HepG2 (cell line): ENCODE measurements at regions not wholly inside any gene's neighbourhood (a gene's known extent, or its start where the extent isn't known, plus 50 kb on each side); places are given as distances from the start of the nearest gene placed in this dataset.

Experiments used
- ATAC-seq: fragments of 200-7000 bp; cut with Tn5 transposase; 3 replicates; pipeline ENCODE4 v1.9.1; 2020; ENCODE audit warnings: mild to moderate bottlenecking, moderate library complexity
- BruUV-seq: library from RNA; stranded (reverse); fragments of 400-500 nt; replicated peaks from 2 replicates; lab custom pipeline; 2021; lab: Mats Ljungman, UMichigan
- CTCF ChIA-PET: fragments of 300-600 bp; formaldehyde crosslinking; extraction: SDS; loops from one replicate; lab custom pipeline; 2021; ENCODE audit warnings: low total read pairs, inconsistent platforms, low intra/inter-chr PET ratio; lab: Yijun Ruan, JAX
- POLR2A ChIA-PET: fragments of 350-600 bp; sonication (Branson Sonifier 250); formaldehyde crosslinking; loops from one replicate; lab custom pipeline; 2020; ENCODE audit warnings: antibody characterized with exemption, inconsistent platforms; lab: Yijun Ruan, JAX
- DNase-seq: peaks from one replicate; pipeline ENCODE4 v3.0.0-alpha.2; 2015; ENCODE audit warnings: low spot score
- FAIRE-seq: peaks from 3 replicates; lab custom pipeline; 2011; peaks lifted over from hg19 to GRCh38; lab: Jason Lieb, UNC
- H2AFZ ChIP-seq: one replicate; pipeline ENCODE4 v1.6.1; 2011; ENCODE audit warnings: low read length, inconsistent platforms
- H3K27ac ChIP-seq: fragments of 300-600 bp; 3 replicates; pipeline ENCODE4 v1.8.0; 2011; ENCODE audit warnings: mixed run types, mild to moderate bottlenecking, mixed read lengths, low read length, inconsistent platforms; ENCODE audit not compliant: insufficient read depth; ENCODE audit errors: extremely low read length
- H3K27me3 ChIP-seq, 2 experiments: fragments of 200-600 bp in 1 of 2; 2 replicates in 1 of 2; 3 replicates in 1 of 2; pipeline versions ENCODE4 v1.6.0 to v1.8.0; 2011; ENCODE audit warnings: low read length in 2 of 2, mild to moderate bottlenecking in 2 of 2, moderate library complexity in 2 of 2, inconsistent platforms in 1 of 2; ENCODE audit not compliant: insufficient read depth in 2 of 2, control insufficient read depth in 1 of 2
- H3K36me3 ChIP-seq, 2 experiments: fragments of 200-600 bp in 1 of 2; replicated peaks in 1 of 2; 2 replicates in 1 of 2; 3 replicates in 1 of 2; pipeline versions ENCODE4 v1.5.1 to v1.8.0; 2011; ENCODE audit warnings: low read length in 2 of 2, inconsistent platforms in 1 of 2; ENCODE audit not compliant: insufficient read depth in 2 of 2, control insufficient read depth in 1 of 2
- H3K4me1 ChIP-seq: 2 replicates; pipeline ENCODE4 v1.5.1; 2012; ENCODE audit warnings: low read length, inconsistent platforms; ENCODE audit not compliant: insufficient read depth
- H3K4me2 ChIP-seq: 2 replicates; pipeline ENCODE4 v1.6.0; 2011; ENCODE audit warnings: low read depth, low read length, inconsistent platforms
- H3K4me3 ChIP-seq, 3 experiments: fragments of 200-600 bp in 1 of 3; sonication (generic), shearing (Covaris generic) in 1 of 3; replicated peaks in 1 of 3; 2 replicates each; pipeline ENCODE4 v1.5.1; 2011 to 2016; ENCODE audit warnings: low read length in 3 of 3, inconsistent platforms in 2 of 3, low read depth in 2 of 3, mild to moderate bottlenecking in 2 of 3, control low read depth in 1 of 3, mixed read lengths in 1 of 3; ENCODE audit not compliant: insufficient read depth in 1 of 3
- H3K79me2 ChIP-seq: one replicate; pipeline ENCODE4 v1.6.1; 2011; ENCODE audit warnings: low read length, inconsistent platforms; ENCODE audit not compliant: insufficient read depth
- H3K9ac ChIP-seq: 2 replicates; pipeline ENCODE4 v1.6.0; 2011; ENCODE audit warnings: mild to moderate bottlenecking, low read depth, low read length, inconsistent platforms; ENCODE audit not compliant: insufficient read depth
- H3K9me3 ChIP-seq: 2 replicates; pipeline ENCODE4 v1.5.1; 2012; ENCODE audit warnings: mild to moderate bottlenecking, low read length
- H4K20me1 ChIP-seq: 2 replicates; pipeline ENCODE4 v1.6.0; 2011; ENCODE audit warnings: inconsistent platforms, mild to moderate bottlenecking, low read length, moderate library complexity; ENCODE audit not compliant: insufficient read depth
- CREM ChIP-seq, 2 experiments: sonication (generic) in 1 of 2; formaldehyde crosslinking in 1 of 2; IDR thresholded peaks; 2 replicates each; pipeline versions ENCODE4 v1.4.0 to v1.6.1; 2016 to 2020; ENCODE audit warnings: antibody characterized with exemption in 1 of 2, mild to moderate bottlenecking in 1 of 2, missing genetic modification reagents in 1 of 2
- DNMT3B ChIP-seq: conservative IDR thresholded peaks from 2 replicates; pipeline ENCODE4 v1.6.1; 2016; ENCODE audit warnings: missing biosample characterization, control low read depth
- GMEB2 ChIP-seq: IDR thresholded peaks from 2 replicates; pipeline ENCODE4 v1.6.1; 2016; ENCODE audit warnings: missing biosample characterization, missing genetic modification reagents, low read depth
- KDM2A ChIP-seq: sonication (generic); formaldehyde crosslinking; IDR thresholded peaks from 2 replicates; pipeline ENCODE4 v1.4.0; 2020; ENCODE audit warnings: low read depth, missing genetic modification reagents, borderline replicate concordance
- MTA3 ChIP-seq: sonication (generic); formaldehyde crosslinking; IDR thresholded peaks from 2 replicates; pipeline ENCODE4 v1.4.0; 2020; ENCODE audit warnings: missing genetic modification reagents
- RFX5 ChIP-seq: IDR thresholded peaks from 2 replicates; pipeline ENCODE4 v1.6.1; 2011; ENCODE audit warnings: low read depth, low read length, improper control_type of control experiment
- WIZ ChIP-seq: sonication (generic); formaldehyde crosslinking; IDR thresholded peaks from 2 replicates; pipeline ENCODE4 v1.5.1; 2020; ENCODE audit warnings: mild to moderate bottlenecking, missing genetic modification reagents
- ZBTB2 ChIP-seq: sonication (generic); formaldehyde crosslinking; IDR thresholded peaks from 2 replicates; pipeline ENCODE4 v1.8.0; 2022; ENCODE audit warnings: low read depth, missing genetic modification reagents
- ZBTB3 ChIP-seq: sonication (generic); formaldehyde crosslinking; IDR thresholded peaks from 2 replicates; pipeline ENCODE4 v1.4.0; 2020; ENCODE audit warnings: low read depth, mild to moderate bottlenecking, moderate library complexity, missing genetic modification reagents, borderline replicate concordance
- ZNF543 ChIP-seq: sonication (generic); formaldehyde crosslinking; IDR thresholded peaks from 2 replicates; pipeline ENCODE4 v1.4.0; 2020; ENCODE audit warnings: mild to moderate bottlenecking, missing genetic modification reagents
- ZNF558 ChIP-seq: sonication (generic); formaldehyde crosslinking; IDR thresholded peaks from 2 replicates; pipeline ENCODE4 v1.9.0; 2022; ENCODE audit warnings: mild to moderate bottlenecking, missing genetic modification reagents, borderline replicate concordance
- ZNF567 ChIP-seq: sonication (generic); formaldehyde crosslinking; IDR thresholded peaks from 2 replicates; pipeline ENCODE4 v1.8.1; 2023; ENCODE audit warnings: mild to moderate bottlenecking, missing genetic modification reagents, borderline replicate concordance
- ZNF703 ChIP-seq: sonication (generic); formaldehyde crosslinking; IDR thresholded peaks from 2 replicates; pipeline ENCODE4 v1.5.1; 2020; ENCODE audit warnings: missing genetic modification reagents, mild to moderate bottlenecking, moderate library complexity, borderline replicate concordance
- WGBS: methylation state at CpG from one replicate; pipeline ENCODE4 v1.1.6; 2017; ENCODE audit warnings: low lambda C conversion rate; 5-methylcytosine and 5-hydroxymethylcytosine counted together
- in situ Hi-C: cut with HindIII; loops from 2 replicates; pipeline ENCODE4 v1.10.0; 2017; ENCODE audit warnings: low pct_unique_long_range_greater_than_20kb; ENCODE audit not compliant: extremely low pct_ligation_motif_present
- intact Hi-C: fragments of 100-400 bp; cut with micrococcal nuclease; formaldehyde crosslinking; loops from one replicate; pipeline ENCODE4 v1.10.0; 2022; ENCODE audit not compliant: unreplicated experiment
- TF ChIP-seq, protein P1 (sequence below): sonication (generic); formaldehyde crosslinking; IDR thresholded peaks from 2 replicates; pipeline ENCODE4 v1.4.0; 2020; ENCODE audit warnings: mild to moderate bottlenecking, missing genetic modification reagents

- Histone ChIP-seq H3K4me2 (no peak overlapping the region), H3K4me3 (no peak overlapping the region), H3K36me3 (no peaks in the 10 kb centered on the region), H3K9me3 (peaks cover 16% of the 10 kb centered on the region), H3K27me3 (no peaks in the 10 kb centered on the region), H3K4me1 (no peaks in the 10 kb centered on the region), H2AFZ (no peak overlapping the region), H3K9ac (no peak overlapping the region), H3K27ac (no peak overlapping the region), H4K20me1 (no peaks in the 10 kb centered on the region), H3K79me2 (no peaks in the 10 kb centered on the region)
- ATAC-seq: no peak
- DNase-seq: no peak
- no peak for FAIRE-seq
- intact Hi-C loops: no loop called here
- POLR2A ChIA-PET: no interaction called here
- in situ Hi-C loops: no loop called here
- CTCF ChIA-PET: no interaction called here
- WGBS: 8% methylated on average over 2 of the region's 2 CpGs
- BruUV-seq: no TSS peak
- TF ChIP-seq WIZ (CRISPR knock-in tag): no peak
- no peak for TF ChIP-seq CREM (IDR thresholded peaks at IDR 0.05)
- TF ChIP-seq CREM (CRISPR knock-in tag; IDR thresholded peaks at IDR 0.05): no peak
- no peak for TF ChIP-seq RFX5
- TF ChIP-seq DNMT3B (CRISPR knock-in tag): no peak
- no peak for TF ChIP-seq ZNF567
- TF ChIP-seq, protein P1, sequence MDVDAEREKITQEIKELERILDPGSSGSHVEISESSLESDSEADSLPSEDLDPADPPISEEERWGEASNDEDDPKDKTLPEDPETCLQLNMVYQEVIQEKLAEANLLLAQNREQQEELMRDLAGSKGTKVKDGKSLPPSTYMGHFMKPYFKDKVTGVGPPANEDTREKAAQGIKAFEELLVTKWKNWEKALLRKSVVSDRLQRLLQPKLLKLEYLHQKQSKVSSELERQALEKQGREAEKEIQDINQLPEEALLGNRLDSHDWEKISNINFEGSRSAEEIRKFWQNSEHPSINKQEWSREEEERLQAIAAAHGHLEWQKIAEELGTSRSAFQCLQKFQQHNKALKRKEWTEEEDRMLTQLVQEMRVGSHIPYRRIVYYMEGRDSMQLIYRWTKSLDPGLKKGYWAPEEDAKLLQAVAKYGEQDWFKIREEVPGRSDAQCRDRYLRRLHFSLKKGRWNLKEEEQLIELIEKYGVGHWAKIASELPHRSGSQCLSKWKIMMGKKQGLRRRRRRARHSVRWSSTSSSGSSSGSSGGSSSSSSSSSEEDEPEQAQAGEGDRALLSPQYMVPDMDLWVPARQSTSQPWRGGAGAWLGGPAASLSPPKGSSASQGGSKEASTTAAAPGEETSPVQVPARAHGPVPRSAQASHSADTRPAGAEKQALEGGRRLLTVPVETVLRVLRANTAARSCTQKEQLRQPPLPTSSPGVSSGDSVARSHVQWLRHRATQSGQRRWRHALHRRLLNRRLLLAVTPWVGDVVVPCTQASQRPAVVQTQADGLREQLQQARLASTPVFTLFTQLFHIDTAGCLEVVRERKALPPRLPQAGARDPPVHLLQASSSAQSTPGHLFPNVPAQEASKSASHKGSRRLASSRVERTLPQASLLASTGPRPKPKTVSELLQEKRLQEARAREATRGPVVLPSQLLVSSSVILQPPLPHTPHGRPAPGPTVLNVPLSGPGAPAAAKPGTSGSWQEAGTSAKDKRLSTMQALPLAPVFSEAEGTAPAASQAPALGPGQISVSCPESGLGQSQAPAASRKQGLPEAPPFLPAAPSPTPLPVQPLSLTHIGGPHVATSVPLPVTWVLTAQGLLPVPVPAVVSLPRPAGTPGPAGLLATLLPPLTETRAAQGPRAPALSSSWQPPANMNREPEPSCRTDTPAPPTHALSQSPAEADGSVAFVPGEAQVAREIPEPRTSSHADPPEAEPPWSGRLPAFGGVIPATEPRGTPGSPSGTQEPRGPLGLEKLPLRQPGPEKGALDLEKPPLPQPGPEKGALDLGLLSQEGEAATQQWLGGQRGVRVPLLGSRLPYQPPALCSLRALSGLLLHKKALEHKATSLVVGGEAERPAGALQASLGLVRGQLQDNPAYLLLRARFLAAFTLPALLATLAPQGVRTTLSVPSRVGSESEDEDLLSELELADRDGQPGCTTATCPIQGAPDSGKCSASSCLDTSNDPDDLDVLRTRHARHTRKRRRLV (CRISPR knock-in tag): no peak
- TF ChIP-seq MTA3: no peak
- TF ChIP-seq ZNF558 (CRISPR knock-in tag): no peak
- no peak for TF ChIP-seq KDM2A (CRISPR knock-in tag)
- no peak for TF ChIP-seq GMEB2 (CRISPR knock-in tag)
- TF ChIP-seq ZBTB3 (CRISPR knock-in tag): no peak
- TF ChIP-seq ZNF543 (CRISPR knock-in tag): no peak
- no peak for TF ChIP-seq ZBTB2 (CRISPR knock-in tag)
- TF ChIP-seq ZNF703: no peak
- TF ChIP-seq, all 625 proteins: peak for 0
These were observed 101.7 kb upstream of the FMN2 start for GRCh38 chr1:239989990-239990389.
